WTC11 (cell line): ENCODE measurements at regions not wholly inside any gene's neighbourhood (a gene's known extent, or its start where the extent isn't known, plus 50 kb on each side); places are given as distances from the start of the nearest gene placed in this dataset.

ENCODE experiments used
- ATAC-seq: fragments of 200-7000 bp; cut with Tn5 transposase; 2 replicates; pipeline ENCODE4 v1.10.0; 2021; ENCODE audit warnings: mild to moderate bottlenecking, moderate library complexity
- CTCF ChIA-PET: fragments of 300-600 bp; sonication (Branson Sonifier 250); formaldehyde crosslinking; loops from one replicate; lab custom pipeline; 2021; ENCODE audit warnings: antibody characterized with exemption; lab: Charles Lee
- POLR2A ChIA-PET: fragments of 350-600 bp; sonication (Branson Sonifier 250); formaldehyde crosslinking; loops from one replicate; lab custom pipeline; 2021; ENCODE audit warnings: antibody characterized with exemption; lab: Charles Lee
- DNase-seq: peaks from one replicate; pipeline ENCODE4 v3.0.0; 2021; ENCODE audit warnings: low spot score
- H3K27ac Mint-ChIP-seq: 2 replicates; pipeline ENCODE4 v1.8.0; 2021; ENCODE audit warnings: mixed read lengths
- H3K27me3 Mint-ChIP-seq: 2 replicates; pipeline ENCODE4 v1.8.0; 2021; ENCODE audit warnings: low read depth, mild to moderate bottlenecking, moderate library complexity, mixed read lengths
- H3K36me3 Mint-ChIP-seq: 2 replicates; pipeline ENCODE4 v1.8.0; 2021; ENCODE audit warnings: mixed read lengths
- H3K4me1 Mint-ChIP-seq: 2 replicates; pipeline ENCODE4 v1.8.0; 2022; ENCODE audit warnings: mixed read lengths
- H3K4me3 Mint-ChIP-seq: 2 replicates; pipeline ENCODE4 v1.8.0; 2021; ENCODE audit warnings: mild to moderate bottlenecking, moderate library complexity, mixed read lengths
- H3K9me3 Mint-ChIP-seq: 2 replicates; pipeline ENCODE4 v1.8.0; 2021; ENCODE audit warnings: mixed read lengths
- CREM ChIP-seq: sonication (generic); formaldehyde crosslinking; IDR thresholded peaks from 2 replicates; pipeline ENCODE4 v1.8.1; 2022; ENCODE audit warnings: mild to moderate bottlenecking, missing genetic modification reagents, moderate library complexity
- EMX1 ChIP-seq: fragments of 250-450 bp; sonication (Bioruptor Pico); IDR thresholded peaks from 2 replicates; pipeline ENCODE4 v1.8.0; 2021; ENCODE audit warnings: mild to moderate bottlenecking
- ESRRA ChIP-seq: sonication (generic); formaldehyde crosslinking; IDR thresholded peaks from 2 replicates; pipeline ENCODE4 v1.8.1; 2022; ENCODE audit warnings: mild to moderate bottlenecking, missing genetic modification reagents, borderline replicate concordance
- HMGA2 ChIP-seq: fragments of 250-450 bp; sonication (Bioruptor Pico); IDR thresholded peaks from 2 replicates; pipeline ENCODE4 v1.4.0; 2021; ENCODE audit warnings: mild to moderate bottlenecking, moderate library complexity
- MXD4 ChIP-seq: fragments of 250-450 bp; sonication (Bioruptor Pico); IDR thresholded peaks from 2 replicates; pipeline ENCODE4 v1.8.0; 2021; ENCODE audit warnings: mild to moderate bottlenecking, moderate library complexity, borderline replicate concordance
- NFYB ChIP-seq: sonication (generic); formaldehyde crosslinking; conservative IDR thresholded peaks from 2 replicates; pipeline ENCODE4 v1.8.0; 2022; ENCODE audit warnings: low read depth, missing genetic modification reagents
- NR1H2 ChIP-seq: sonication (generic); formaldehyde crosslinking; IDR thresholded peaks from 2 replicates; pipeline ENCODE4 v1.9.0; 2021; ENCODE audit warnings: mild to moderate bottlenecking, moderate library complexity, missing genetic modification reagents
- TEAD4 ChIP-seq: sonication (generic); formaldehyde crosslinking; IDR thresholded peaks from 2 replicates; pipeline ENCODE4 v1.8.0; 2022; ENCODE audit warnings: mild to moderate bottlenecking, missing genetic modification reagents
- TP53 ChIP-seq: sonication (generic); formaldehyde crosslinking; IDR thresholded peaks from 2 replicates; pipeline ENCODE4 v1.8.1; 2023; ENCODE audit warnings: mild to moderate bottlenecking, missing genetic modification reagents
- ZBTB21 ChIP-seq: sonication (generic); formaldehyde crosslinking; IDR thresholded peaks from 2 replicates; pipeline ENCODE4 v1.8.1; 2023; ENCODE audit warnings: mild to moderate bottlenecking, missing genetic modification reagents, borderline replicate concordance
- ZNF121 ChIP-seq: sonication (generic); formaldehyde crosslinking; IDR thresholded peaks from 2 replicates; pipeline ENCODE4 v1.8.0; 2023; ENCODE audit warnings: missing genetic modification reagents
- ZNF416 ChIP-seq: fragments of 250-450 bp; sonication (Bioruptor Pico); IDR thresholded peaks from 2 replicates; pipeline ENCODE4 v1.9.0; 2021; ENCODE audit warnings: mild to moderate bottlenecking, inconsistent platforms
- ZNF423 ChIP-seq: fragments of 250-450 bp; sonication (Bioruptor Pico); IDR thresholded peaks from 2 replicates; pipeline ENCODE4 v2.1.2; 2022; ENCODE audit warnings: mild to moderate bottlenecking, moderate library complexity
- TF ChIP-seq, protein P1 (sequence below): sonication (generic); formaldehyde crosslinking; IDR thresholded peaks from 2 replicates; pipeline ENCODE4 v1.8.0; 2022; ENCODE audit warnings: mild to moderate bottlenecking, missing genetic modification reagents
- TF ChIP-seq, protein P2 (sequence below): sonication (generic); formaldehyde crosslinking; IDR thresholded peaks from 2 replicates; pipeline ENCODE4 v1.8.1; 2023; ENCODE audit warnings: mild to moderate bottlenecking, missing genetic modification reagents, borderline replicate concordance
- TF ChIP-seq, protein P3 (sequence below): sonication (generic); formaldehyde crosslinking; IDR thresholded peaks from 2 replicates; pipeline ENCODE4 v1.8.0; 2022; ENCODE audit warnings: missing genetic modification reagents
- TF ChIP-seq, protein P4 (sequence below): fragments of 250-450 bp; sonication (Bioruptor Pico); IDR thresholded peaks from 2 replicates; pipeline ENCODE4 v1.9.0; 2021; ENCODE audit warnings: mild to moderate bottlenecking
- TF ChIP-seq, protein P5 (sequence below): sonication (generic); formaldehyde crosslinking; conservative IDR thresholded peaks from 2 replicates; pipeline ENCODE4 v1.8.1; 2022; ENCODE audit warnings: mild to moderate bottlenecking, missing genetic modification reagents
- TF ChIP-seq, protein P6 (sequence below): sonication (generic); formaldehyde crosslinking; IDR thresholded peaks from 2 replicates; pipeline ENCODE4 v1.8.1; 2022; ENCODE audit warnings: mild to moderate bottlenecking, missing genetic modification reagents, moderate library complexity, borderline replicate concordance
- TF ChIP-seq, protein P7 (sequence below): fragments of 250-450 bp; sonication (Bioruptor Pico); IDR thresholded peaks from 2 replicates; pipeline ENCODE4 v1.9.0; 2021; ENCODE audit warnings: mild to moderate bottlenecking
- TF ChIP-seq, protein P8 (sequence below): sonication (generic); formaldehyde crosslinking; IDR thresholded peaks from 2 replicates; pipeline ENCODE4 v1.8.1; 2023; ENCODE audit warnings: mild to moderate bottlenecking, missing genetic modification reagents

DNA sequence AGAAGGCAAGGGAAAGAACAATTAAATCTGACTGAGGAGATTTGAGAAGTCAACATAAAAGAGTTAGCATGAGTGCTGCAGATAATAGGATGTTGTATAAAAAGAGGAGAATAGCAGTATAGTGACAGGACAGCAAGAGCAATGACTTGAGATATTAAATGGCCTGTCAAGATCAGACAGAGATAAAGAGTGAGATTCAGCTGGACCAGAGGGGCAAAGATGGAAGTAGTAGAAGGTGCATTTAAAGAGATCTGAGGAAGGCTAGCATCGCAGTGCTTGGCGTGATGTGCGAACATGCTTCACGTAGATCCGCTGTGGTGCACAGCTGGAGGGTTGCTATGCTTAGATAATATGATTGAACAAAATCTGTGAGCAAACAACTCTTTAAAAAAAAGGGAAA is 1422.6 kb upstream of the CDH8 start:
- Mint-ChIP-seq H3K4me3 (no peak overlapping the region), H3K27me3 (no peaks in the 10 kb centered on the region), H3K4me1 (peaks cover 9% of the 10 kb centered on the region), H3K36me3 (no peaks in the 10 kb centered on the region), H3K27ac (no peak overlapping the region), H3K9me3 (no peaks in the 10 kb centered on the region)
- POLR2A ChIA-PET, result no interaction called here
- ATAC-seq (no peak), DNase-seq (no peak)
- TF ChIP-seq HMGA2 (CRISPR knock-in tag), result no peak
- TF ChIP-seq TP53 (CRISPR knock-in tag), result no peak
- TF ChIP-seq, protein P1, sequence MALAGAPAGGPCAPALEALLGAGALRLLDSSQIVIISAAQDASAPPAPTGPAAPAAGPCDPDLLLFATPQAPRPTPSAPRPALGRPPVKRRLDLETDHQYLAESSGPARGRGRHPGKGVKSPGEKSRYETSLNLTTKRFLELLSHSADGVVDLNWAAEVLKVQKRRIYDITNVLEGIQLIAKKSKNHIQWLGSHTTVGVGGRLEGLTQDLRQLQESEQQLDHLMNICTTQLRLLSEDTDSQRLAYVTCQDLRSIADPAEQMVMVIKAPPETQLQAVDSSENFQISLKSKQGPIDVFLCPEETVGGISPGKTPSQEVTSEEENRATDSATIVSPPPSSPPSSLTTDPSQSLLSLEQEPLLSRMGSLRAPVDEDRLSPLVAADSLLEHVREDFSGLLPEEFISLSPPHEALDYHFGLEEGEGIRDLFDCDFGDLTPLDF (CRISPR knock-in tag), result no peak
- CTCF ChIA-PET, result no interaction called here

DNA sequence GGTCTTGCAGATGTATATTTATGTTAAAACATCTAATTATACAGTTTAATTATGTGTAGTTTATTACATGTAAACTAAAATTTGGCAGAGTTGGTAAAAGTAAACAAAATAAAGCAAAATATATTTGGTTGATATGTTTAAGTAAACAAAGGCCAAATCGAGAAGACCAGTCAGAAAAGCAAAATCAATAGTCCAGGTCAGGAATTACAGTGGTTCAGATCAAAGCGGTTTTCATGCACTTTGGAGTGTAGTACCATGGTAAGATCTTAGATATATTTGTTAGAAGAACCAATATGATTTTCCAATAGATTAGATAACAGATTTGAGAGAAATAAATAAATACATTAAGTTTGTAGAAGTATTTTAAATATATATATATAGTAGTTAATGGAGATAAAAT is 1421.6 kb upstream of the CDH8 start:
- Mint-ChIP-seq H3K4me3 (no peak overlapping the region), H3K4me1 (peaks cover 9% of the 10 kb centered on the region), H3K27ac (no peak overlapping the region), H3K9me3 (no peaks in the 10 kb centered on the region), H3K36me3 (no peaks in the 10 kb centered on the region)
- ATAC-seq (no peak), DNase-seq (no peak)
- POLR2A ChIA-PET, result no interaction called here
- no peak for TF ChIP-seq NR1H2 (CRISPR knock-in tag)
- TF ChIP-seq, protein P2, sequence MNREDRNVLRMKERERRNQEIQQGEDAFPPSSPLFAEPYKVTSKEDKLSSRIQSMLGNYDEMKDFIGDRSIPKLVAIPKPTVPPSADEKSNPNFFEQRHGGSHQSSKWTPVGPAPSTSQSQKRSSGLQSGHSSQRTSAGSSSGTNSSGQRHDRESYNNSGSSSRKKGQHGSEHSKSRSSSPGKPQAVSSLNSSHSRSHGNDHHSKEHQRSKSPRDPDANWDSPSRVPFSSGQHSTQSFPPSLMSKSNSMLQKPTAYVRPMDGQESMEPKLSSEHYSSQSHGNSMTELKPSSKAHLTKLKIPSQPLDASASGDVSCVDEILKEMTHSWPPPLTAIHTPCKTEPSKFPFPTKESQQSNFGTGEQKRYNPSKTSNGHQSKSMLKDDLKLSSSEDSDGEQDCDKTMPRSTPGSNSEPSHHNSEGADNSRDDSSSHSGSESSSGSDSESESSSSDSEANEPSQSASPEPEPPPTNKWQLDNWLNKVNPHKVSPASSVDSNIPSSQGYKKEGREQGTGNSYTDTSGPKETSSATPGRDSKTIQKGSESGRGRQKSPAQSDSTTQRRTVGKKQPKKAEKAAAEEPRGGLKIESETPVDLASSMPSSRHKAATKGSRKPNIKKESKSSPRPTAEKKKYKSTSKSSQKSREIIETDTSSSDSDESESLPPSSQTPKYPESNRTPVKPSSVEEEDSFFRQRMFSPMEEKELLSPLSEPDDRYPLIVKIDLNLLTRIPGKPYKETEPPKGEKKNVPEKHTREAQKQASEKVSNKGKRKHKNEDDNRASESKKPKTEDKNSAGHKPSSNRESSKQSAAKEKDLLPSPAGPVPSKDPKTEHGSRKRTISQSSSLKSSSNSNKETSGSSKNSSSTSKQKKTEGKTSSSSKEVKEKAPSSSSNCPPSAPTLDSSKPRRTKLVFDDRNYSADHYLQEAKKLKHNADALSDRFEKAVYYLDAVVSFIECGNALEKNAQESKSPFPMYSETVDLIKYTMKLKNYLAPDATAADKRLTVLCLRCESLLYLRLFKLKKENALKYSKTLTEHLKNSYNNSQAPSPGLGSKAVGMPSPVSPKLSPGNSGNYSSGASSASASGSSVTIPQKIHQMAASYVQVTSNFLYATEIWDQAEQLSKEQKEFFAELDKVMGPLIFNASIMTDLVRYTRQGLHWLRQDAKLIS (CRISPR knock-in tag), result no peak
- TF ChIP-seq, protein P3, sequence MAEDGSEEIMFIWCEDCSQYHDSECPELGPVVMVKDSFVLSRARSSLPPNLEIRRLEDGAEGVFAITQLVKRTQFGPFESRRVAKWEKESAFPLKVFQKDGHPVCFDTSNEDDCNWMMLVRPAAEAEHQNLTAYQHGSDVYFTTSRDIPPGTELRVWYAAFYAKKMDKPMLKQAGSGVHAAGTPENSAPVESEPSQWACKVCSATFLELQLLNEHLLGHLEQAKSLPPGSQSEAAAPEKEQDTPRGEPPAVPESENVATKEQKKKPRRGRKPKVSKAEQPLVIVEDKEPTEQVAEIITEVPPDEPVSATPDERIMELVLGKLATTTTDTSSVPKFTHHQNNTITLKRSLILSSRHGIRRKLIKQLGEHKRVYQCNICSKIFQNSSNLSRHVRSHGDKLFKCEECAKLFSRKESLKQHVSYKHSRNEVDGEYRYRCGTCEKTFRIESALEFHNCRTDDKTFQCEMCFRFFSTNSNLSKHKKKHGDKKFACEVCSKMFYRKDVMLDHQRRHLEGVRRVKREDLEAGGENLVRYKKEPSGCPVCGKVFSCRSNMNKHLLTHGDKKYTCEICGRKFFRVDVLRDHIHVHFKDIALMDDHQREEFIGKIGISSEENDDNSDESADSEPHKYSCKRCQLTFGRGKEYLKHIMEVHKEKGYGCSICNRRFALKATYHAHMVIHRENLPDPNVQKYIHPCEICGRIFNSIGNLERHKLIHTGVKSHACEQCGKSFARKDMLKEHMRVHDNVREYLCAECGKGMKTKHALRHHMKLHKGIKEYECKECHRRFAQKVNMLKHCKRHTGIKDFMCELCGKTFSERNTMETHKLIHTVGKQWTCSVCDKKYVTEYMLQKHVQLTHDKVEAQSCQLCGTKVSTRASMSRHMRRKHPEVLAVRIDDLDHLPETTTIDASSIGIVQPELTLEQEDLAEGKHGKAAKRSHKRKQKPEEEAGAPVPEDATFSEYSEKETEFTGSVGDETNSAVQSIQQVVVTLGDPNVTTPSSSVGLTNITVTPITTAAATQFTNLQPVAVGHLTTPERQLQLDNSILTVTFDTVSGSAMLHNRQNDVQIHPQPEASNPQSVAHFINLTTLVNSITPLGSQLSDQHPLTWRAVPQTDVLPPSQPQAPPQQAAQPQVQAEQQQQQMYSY (CRISPR knock-in tag), result no peak
- TF ChIP-seq ZNF416 (CRISPR knock-in tag), result no peak
- no peak for TF ChIP-seq ZBTB21
- TF ChIP-seq MXD4 (CRISPR knock-in tag), result no peak
- TF ChIP-seq, protein P4, sequence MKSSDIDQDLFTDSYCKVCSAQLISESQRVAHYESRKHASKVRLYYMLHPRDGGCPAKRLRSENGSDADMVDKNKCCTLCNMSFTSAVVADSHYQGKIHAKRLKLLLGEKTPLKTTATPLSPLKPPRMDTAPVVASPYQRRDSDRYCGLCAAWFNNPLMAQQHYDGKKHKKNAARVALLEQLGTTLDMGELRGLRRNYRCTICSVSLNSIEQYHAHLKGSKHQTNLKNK (CRISPR knock-in tag), result no peak
- TF ChIP-seq EMX1 (CRISPR knock-in tag), result no peak
- TF ChIP-seq, protein P5, sequence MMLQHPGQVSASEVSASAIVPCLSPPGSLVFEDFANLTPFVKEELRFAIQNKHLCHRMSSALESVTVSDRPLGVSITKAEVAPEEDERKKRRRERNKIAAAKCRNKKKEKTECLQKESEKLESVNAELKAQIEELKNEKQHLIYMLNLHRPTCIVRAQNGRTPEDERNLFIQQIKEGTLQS, result no peak
- TF ChIP-seq TEAD4 (CRISPR knock-in tag), result no peak
- no peak for TF ChIP-seq NFYB (CRISPR knock-in tag)
- TF ChIP-seq ESRRA (CRISPR knock-in tag), result no peak
- TF ChIP-seq, protein P6, sequence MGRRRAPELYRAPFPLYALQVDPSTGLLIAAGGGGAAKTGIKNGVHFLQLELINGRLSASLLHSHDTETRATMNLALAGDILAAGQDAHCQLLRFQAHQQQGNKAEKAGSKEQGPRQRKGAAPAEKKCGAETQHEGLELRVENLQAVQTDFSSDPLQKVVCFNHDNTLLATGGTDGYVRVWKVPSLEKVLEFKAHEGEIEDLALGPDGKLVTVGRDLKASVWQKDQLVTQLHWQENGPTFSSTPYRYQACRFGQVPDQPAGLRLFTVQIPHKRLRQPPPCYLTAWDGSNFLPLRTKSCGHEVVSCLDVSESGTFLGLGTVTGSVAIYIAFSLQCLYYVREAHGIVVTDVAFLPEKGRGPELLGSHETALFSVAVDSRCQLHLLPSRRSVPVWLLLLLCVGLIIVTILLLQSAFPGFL (CRISPR knock-in tag), result no peak
- no peak for TF ChIP-seq CREM (CRISPR knock-in tag)
- TF ChIP-seq, protein P7, sequence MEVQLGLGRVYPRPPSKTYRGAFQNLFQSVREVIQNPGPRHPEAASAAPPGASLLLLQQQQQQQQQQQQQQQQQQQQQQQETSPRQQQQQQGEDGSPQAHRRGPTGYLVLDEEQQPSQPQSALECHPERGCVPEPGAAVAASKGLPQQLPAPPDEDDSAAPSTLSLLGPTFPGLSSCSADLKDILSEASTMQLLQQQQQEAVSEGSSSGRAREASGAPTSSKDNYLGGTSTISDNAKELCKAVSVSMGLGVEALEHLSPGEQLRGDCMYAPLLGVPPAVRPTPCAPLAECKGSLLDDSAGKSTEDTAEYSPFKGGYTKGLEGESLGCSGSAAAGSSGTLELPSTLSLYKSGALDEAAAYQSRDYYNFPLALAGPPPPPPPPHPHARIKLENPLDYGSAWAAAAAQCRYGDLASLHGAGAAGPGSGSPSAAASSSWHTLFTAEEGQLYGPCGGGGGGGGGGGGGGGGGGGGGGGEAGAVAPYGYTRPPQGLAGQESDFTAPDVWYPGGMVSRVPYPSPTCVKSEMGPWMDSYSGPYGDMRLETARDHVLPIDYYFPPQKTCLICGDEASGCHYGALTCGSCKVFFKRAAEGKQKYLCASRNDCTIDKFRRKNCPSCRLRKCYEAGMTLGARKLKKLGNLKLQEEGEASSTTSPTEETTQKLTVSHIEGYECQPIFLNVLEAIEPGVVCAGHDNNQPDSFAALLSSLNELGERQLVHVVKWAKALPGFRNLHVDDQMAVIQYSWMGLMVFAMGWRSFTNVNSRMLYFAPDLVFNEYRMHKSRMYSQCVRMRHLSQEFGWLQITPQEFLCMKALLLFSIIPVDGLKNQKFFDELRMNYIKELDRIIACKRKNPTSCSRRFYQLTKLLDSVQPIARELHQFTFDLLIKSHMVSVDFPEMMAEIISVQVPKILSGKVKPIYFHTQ (CRISPR knock-in tag), result no peak
- no peak for TF ChIP-seq ZNF121 (CRISPR knock-in tag)
- TF ChIP-seq ZNF423 (CRISPR knock-in tag), result no peak
- TF ChIP-seq, protein P8, sequence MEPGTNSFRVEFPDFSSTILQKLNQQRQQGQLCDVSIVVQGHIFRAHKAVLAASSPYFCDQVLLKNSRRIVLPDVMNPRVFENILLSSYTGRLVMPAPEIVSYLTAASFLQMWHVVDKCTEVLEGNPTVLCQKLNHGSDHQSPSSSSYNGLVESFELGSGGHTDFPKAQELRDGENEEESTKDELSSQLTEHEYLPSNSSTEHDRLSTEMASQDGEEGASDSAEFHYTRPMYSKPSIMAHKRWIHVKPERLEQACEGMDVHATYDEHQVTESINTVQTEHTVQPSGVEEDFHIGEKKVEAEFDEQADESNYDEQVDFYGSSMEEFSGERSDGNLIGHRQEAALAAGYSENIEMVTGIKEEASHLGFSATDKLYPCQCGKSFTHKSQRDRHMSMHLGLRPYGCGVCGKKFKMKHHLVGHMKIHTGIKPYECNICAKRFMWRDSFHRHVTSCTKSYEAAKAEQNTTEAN (CRISPR knock-in tag), result no peak
- TF ChIP-seq, all 79 proteins: peak for 0
- H3K27me3 Mint-ChIP-seq, result no peaks in the 10 kb centered on the region
- CTCF ChIA-PET, result no interaction called here
